Thoracic aorta (tissue), 2 donors: ENCODE measurements at regions not wholly inside any gene's neighbourhood (a gene's known extent, or its start where the extent isn't known, plus 50 kb on each side); places are given as distances from the start of the nearest gene placed in this dataset.
"Not testable (repeated sequence)": the region's sequence is repeated elsewhere in the genome, so short reads cannot be mapped to it uniquely, and the experiment has no call there.

ENCODE experiments used
- ATAC-seq: fragments of 150-250 bp; one replicate; pipeline ENCODE4 v1.8.0; 2017; ENCODE audit warnings: low read depth; ENCODE audit not compliant: insufficient number of reproducible peaks, low FRiP score
- DNase-seq: peaks from one replicate; pipeline ENCODE4 v3.0.0-alpha.2; 2020; ENCODE audit warnings: low spot score
- H3K27ac ChIP-seq, 2 donors: fragments of 200-600 bp; sonication (generic); 1 replicate in 1 of 2; 2 replicates in 1 of 2; pipeline ENCODE4 v1.5.1; 2016; ENCODE audit warnings: mild to moderate bottlenecking in 2 of 2, moderate library complexity in 2 of 2
- H3K27me3 ChIP-seq: fragments of 200-600 bp; sonication (generic); replicated peaks from 2 replicates; pipeline ENCODE4 v1.6.0; 2016; ENCODE audit warnings: mild to moderate bottlenecking; ENCODE audit not compliant: insufficient read depth
- H3K36me3 ChIP-seq: fragments of 200-600 bp; sonication (generic); one replicate; pipeline ENCODE4 v1.5.1; 2016
- H3K4me1 ChIP-seq, 2 donors: fragments of 200-600 bp; sonication (generic); 1 replicate in 1 of 2; 2 replicates in 1 of 2; pipeline versions ENCODE4 v1.5.1 to v1.6.0; 2016; ENCODE audit warnings: low read depth in 2 of 2, mild to moderate bottlenecking in 1 of 2; ENCODE audit not compliant: control insufficient read depth in 1 of 2
- H3K4me3 ChIP-seq: fragments of 200-600 bp; sonication (generic); 2 replicates; pipeline ENCODE4 v1.5.1; 2016; ENCODE audit warnings: mild to moderate bottlenecking
- H3K9me3 ChIP-seq: fragments of 200-600 bp; sonication (generic); 2 replicates; pipeline ENCODE4 v1.5.1; 2016
- TF ChIP-seq, protein P1 (sequence below): fragments of 200-600 bp; sonication (generic); IDR thresholded peaks from one replicate; pipeline ENCODE4 v1.5.1; 2019; ENCODE audit warnings: antibody characterized with exemption

- ATAC-seq (no peak), DNase-seq (no peak)
- no peak overlapping the region for H3K27ac ChIP-seq
- TF ChIP-seq, protein P1, sequence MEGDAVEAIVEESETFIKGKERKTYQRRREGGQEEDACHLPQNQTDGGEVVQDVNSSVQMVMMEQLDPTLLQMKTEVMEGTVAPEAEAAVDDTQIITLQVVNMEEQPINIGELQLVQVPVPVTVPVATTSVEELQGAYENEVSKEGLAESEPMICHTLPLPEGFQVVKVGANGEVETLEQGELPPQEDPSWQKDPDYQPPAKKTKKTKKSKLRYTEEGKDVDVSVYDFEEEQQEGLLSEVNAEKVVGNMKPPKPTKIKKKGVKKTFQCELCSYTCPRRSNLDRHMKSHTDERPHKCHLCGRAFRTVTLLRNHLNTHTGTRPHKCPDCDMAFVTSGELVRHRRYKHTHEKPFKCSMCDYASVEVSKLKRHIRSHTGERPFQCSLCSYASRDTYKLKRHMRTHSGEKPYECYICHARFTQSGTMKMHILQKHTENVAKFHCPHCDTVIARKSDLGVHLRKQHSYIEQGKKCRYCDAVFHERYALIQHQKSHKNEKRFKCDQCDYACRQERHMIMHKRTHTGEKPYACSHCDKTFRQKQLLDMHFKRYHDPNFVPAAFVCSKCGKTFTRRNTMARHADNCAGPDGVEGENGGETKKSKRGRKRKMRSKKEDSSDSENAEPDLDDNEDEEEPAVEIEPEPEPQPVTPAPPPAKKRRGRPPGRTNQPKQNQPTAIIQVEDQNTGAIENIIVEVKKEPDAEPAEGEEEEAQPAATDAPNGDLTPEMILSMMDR, result no peak
- H3K4me1 ChIP-seq, result no peaks in the 10 kb centered on the region
- H3K36me3 ChIP-seq, result no peaks in the 10 kb centered on the region
- no peaks in the 10 kb centered on the region for H3K9me3 ChIP-seq
- no peak overlapping the region for H3K4me3 ChIP-seq
- no peaks in the 10 kb centered on the region for H3K27me3 ChIP-seq
Measured at GRCh38 chr5:86716121-86716520, 98.4 kb downstream of the COX7C start.

GRCh38 chr5:86731319-86732117, 113.8 kb downstream of the COX7C start:
- H3K4me3 ChIP-seq, H3K9me3 ChIP-seq, H3K27me3 ChIP-seq, H3K27ac ChIP-seq, H3K36me3 ChIP-seq, DNase-seq, ATAC-seq, H3K4me1 ChIP-seq: not testable (repeated sequence)

GRCh38 chr5:86735370-86735769, 117.6 kb downstream of the COX7C start:
- Histone ChIP-seq H3K27ac (no peak overlapping the region), H3K36me3 (no peaks in the 10 kb centered on the region), H3K4me3 (no peak overlapping the region), H3K9me3 (no peaks in the 10 kb centered on the region), H3K27me3 (no peaks in the 10 kb centered on the region), H3K4me1 (no peaks in the 10 kb centered on the region)
- TF ChIP-seq, protein P1, result no peak
- no peak for ATAC-seq
- DNase-seq, result no peak

- no peak for ATAC-seq
- Histone ChIP-seq H3K4me1 (no peaks in the 10 kb centered on the region), H3K27me3 (no peaks in the 10 kb centered on the region), H3K27ac (no peak overlapping the region), H3K4me3 (no peak overlapping the region), H3K36me3 (no peaks in the 10 kb centered on the region), H3K9me3 (no peaks in the 10 kb centered on the region)
- DNase-seq, result no peak
- TF ChIP-seq, protein P1, result no peak
Measured at GRCh38 chr5:86737579-86737978, 119.8 kb downstream of the COX7C start.

DNA sequence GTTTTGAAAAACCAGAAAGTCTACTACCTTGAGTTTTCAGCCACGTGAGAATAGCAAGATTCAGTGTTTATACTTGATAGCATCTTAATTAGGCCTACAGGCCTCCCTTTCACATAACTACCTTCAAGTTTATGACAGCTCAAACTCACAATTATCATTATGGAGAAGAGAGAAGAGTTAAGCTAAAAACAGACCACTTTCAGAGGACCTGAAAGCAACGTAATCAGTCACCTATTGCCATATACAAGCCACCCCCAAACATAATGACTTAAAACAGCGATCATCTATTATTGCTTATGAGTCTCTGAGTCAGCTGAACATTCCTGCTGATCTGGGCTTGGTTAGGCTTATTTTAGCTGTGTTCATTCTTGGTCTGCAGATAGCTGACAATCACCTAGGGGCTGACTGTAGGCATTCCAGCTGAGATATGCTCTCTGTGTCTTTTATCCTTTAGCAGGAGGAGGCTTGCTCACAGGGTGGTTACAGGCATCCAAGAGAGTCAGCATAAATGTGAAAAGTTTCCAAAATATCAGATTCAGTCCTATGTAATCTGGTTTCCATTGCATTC, 130.9 kb downstream of the COX7C start:
- TF ChIP-seq, protein P1, result no peak
- no peak for ATAC-seq

More for the DNA sequence above, 130.9 kb downstream of the COX7C start:
- DNase-seq, result no peak
- no peaks in the 10 kb centered on the region for H3K9me3 ChIP-seq
- H3K4me1 ChIP-seq, result no peaks in the 10 kb centered on the region
- H3K36me3 ChIP-seq, result no peaks in the 10 kb centered on the region
- H3K27me3 ChIP-seq, result no peaks in the 10 kb centered on the region
- H3K4me3 ChIP-seq, result no peak overlapping the region
- H3K27ac ChIP-seq, result no peak overlapping the region
